SK-N-SH treated with all-trans-retinoic acid at 6 μM for 48 hours (cell line): ENCODE measurements at regions not wholly inside any gene's neighbourhood (a gene's known extent, or its start where the extent isn't known, plus 50 kb on each side); places are given as distances from the start of the nearest gene placed in this dataset.

Source experiments
- ATAC-seq: fragments of 200-7000 bp; cut with Tn5 transposase; 3 replicates; pipeline ENCODE4 v1.9.1; 2020; ENCODE audit warnings: mild to moderate bottlenecking, moderate library complexity
- ARNTL ChIP-seq: fragments of 450-650 bp; formaldehyde crosslinking; IDR thresholded peaks from 2 replicates; pipeline ENCODE4 v1.5.0; 2020; ENCODE audit warnings: low read depth, mild to moderate bottlenecking, moderate library complexity, borderline replicate concordance
- BACH2 ChIP-seq: fragments of 250-450 bp; sonication (Bioruptor Pico); IDR thresholded peaks from 2 replicates; pipeline ENCODE4 v1.9.0; 2021; ENCODE audit warnings: mild to moderate bottlenecking, borderline replicate concordance
- CREB5 ChIP-seq: fragments of 250-450 bp; sonication (Bioruptor Pico); IDR thresholded peaks from 2 replicates; pipeline ENCODE4 v1.5.1; 2020; ENCODE audit warnings: low read depth, mild to moderate bottlenecking, moderate library complexity
- CSDC2 ChIP-seq: fragments of 250-450 bp; sonication (Bioruptor Pico); IDR thresholded peaks from 2 replicates; pipeline ENCODE4 v1.5.0; 2020; ENCODE audit warnings: mild to moderate bottlenecking, moderate library complexity
- ESRRG ChIP-seq: fragments of 250-450 bp; sonication (Bioruptor Pico); IDR thresholded peaks from 2 replicates; pipeline ENCODE4 v1.6.1; 2021; ENCODE audit warnings: mild to moderate bottlenecking
- GLIS3 ChIP-seq: fragments of 250-450 bp; sonication (Bioruptor Pico); IDR thresholded peaks from 2 replicates; pipeline ENCODE4 v1.5.0; 2020; ENCODE audit warnings: mild to moderate bottlenecking, moderate library complexity
- ISL1 ChIP-seq: fragments of 250-450 bp; sonication (Bioruptor Pico); IDR thresholded peaks from 2 replicates; pipeline ENCODE4 v2.1.2; 2022; ENCODE audit warnings: mild to moderate bottlenecking, moderate library complexity
- OSR1 ChIP-seq: fragments of 250-450 bp; sonication (Bioruptor Pico); IDR thresholded peaks from 2 replicates; pipeline ENCODE4 v1.8.0; 2022; ENCODE audit warnings: moderate library complexity, mild to moderate bottlenecking, inconsistent platforms
- POU6F1 ChIP-seq: fragments of 250-450 bp; sonication (Bioruptor Pico); IDR thresholded peaks from 2 replicates; pipeline ENCODE4 v1.8.0; 2021; ENCODE audit warnings: low read depth, mild to moderate bottlenecking, moderate library complexity, borderline replicate concordance
- PPARA ChIP-seq: fragments of 250-450 bp; sonication (Bioruptor Pico); IDR thresholded peaks from 2 replicates; pipeline ENCODE4 v1.5.0; 2020; ENCODE audit warnings: mild to moderate bottlenecking, borderline replicate concordance
- RARB ChIP-seq: fragments of 250-450 bp; sonication (Bioruptor Pico); IDR thresholded peaks from 2 replicates; pipeline ENCODE4 v1.8.0; 2021; ENCODE audit warnings: mild to moderate bottlenecking, moderate library complexity
- SNAI2 ChIP-seq: fragments of 250-450 bp; sonication (Bioruptor Pico); IDR thresholded peaks from 2 replicates; pipeline ENCODE4 v1.5.0; 2020; ENCODE audit warnings: mild to moderate bottlenecking, moderate library complexity
- TCF4 ChIP-seq: fragments of 250-450 bp; sonication (Bioruptor Pico); IDR thresholded peaks from 2 replicates; pipeline ENCODE4 v1.8.0; 2021; ENCODE audit warnings: mild to moderate bottlenecking, moderate library complexity, borderline replicate concordance
- TOX ChIP-seq: fragments of 250-450 bp; sonication (Bioruptor Pico); IDR thresholded peaks from 2 replicates; pipeline ENCODE4 v1.8.0; 2021; ENCODE audit warnings: mild to moderate bottlenecking, moderate library complexity, borderline replicate concordance
- TSHZ2 ChIP-seq: fragments of 250-450 bp; sonication (Bioruptor Pico); IDR thresholded peaks from 2 replicates; pipeline ENCODE4 v1.5.0; 2020; ENCODE audit warnings: mild to moderate bottlenecking, moderate library complexity
- ZC3H10 ChIP-seq: fragments of 250-450 bp; sonication (Bioruptor Pico); IDR thresholded peaks from 2 replicates; pipeline ENCODE4 v1.5.1; 2021; ENCODE audit warnings: mild to moderate bottlenecking, moderate library complexity
- ZFP3 ChIP-seq: fragments of 250-450 bp; sonication (Bioruptor Pico); IDR thresholded peaks from 2 replicates; pipeline ENCODE4 v1.5.0; 2020; ENCODE audit warnings: mild to moderate bottlenecking, moderate library complexity
- ZFP30 ChIP-seq: fragments of 450-650 bp; formaldehyde crosslinking; IDR thresholded peaks from 2 replicates; pipeline ENCODE4 v1.5.0; 2022; ENCODE audit warnings: mild to moderate bottlenecking, moderate library complexity
- ZNF565 ChIP-seq: fragments of 450-650 bp; formaldehyde crosslinking; conservative IDR thresholded peaks from 2 replicates; pipeline ENCODE4 v1.5.0; 2020; ENCODE audit warnings: low read depth, mild to moderate bottlenecking, moderate library complexity
- ZNF70 ChIP-seq: fragments of 450-650 bp; formaldehyde crosslinking; IDR thresholded peaks from 2 replicates; pipeline ENCODE4 v1.5.0; 2020; ENCODE audit warnings: mild to moderate bottlenecking, moderate library complexity
- ZNF8 ChIP-seq: fragments of 450-650 bp; formaldehyde crosslinking; IDR thresholded peaks from 2 replicates; pipeline ENCODE4 v1.5.0; 2020; ENCODE audit warnings: mild to moderate bottlenecking, moderate library complexity
- TF ChIP-seq, protein P1 (sequence below): fragments of 250-450 bp; sonication (Bioruptor Pico); IDR thresholded peaks from 2 replicates; pipeline ENCODE4 v1.5.1; 2021; ENCODE audit warnings: mild to moderate bottlenecking, moderate library complexity
- TF ChIP-seq, protein P2 (sequence below): fragments of 250-450 bp; sonication (Bioruptor Pico); IDR thresholded peaks from 2 replicates; pipeline ENCODE4 v1.8.0; 2020; ENCODE audit warnings: mild to moderate bottlenecking, moderate library complexity, borderline replicate concordance

DNA sequence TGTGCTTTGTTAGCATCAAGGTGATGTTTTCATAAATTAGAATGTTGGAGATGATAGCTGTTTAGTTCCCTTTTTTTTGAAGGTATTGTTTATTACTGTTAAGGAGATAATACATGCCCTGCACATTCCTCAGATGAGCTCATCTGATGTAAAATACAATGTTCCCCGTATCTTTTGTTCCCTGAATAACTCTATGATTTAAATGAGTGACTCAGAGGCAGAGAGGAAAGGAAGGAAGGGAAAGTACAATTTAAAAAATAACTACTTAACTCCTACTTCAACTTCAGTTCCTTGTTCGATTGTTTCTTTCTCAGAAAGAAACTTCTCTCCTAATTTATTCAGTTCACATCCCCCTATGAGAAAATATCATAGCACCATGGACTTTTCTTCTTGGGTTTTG lies 208.7 kb downstream of the KCNE4 start:
- ATAC-seq, result peak; percentile 52
- TF ChIP-seq ZFP3 (peak; percentile 92), CREB5 (CRISPR knock-in tag) (peak; percentile 80; the same call in 1 of the 2 replicates), ZFP30 (CRISPR knock-in tag) (no peak), ISL1 (CRISPR knock-in tag) (peak; percentile 76)
- TF ChIP-seq, protein P1, sequence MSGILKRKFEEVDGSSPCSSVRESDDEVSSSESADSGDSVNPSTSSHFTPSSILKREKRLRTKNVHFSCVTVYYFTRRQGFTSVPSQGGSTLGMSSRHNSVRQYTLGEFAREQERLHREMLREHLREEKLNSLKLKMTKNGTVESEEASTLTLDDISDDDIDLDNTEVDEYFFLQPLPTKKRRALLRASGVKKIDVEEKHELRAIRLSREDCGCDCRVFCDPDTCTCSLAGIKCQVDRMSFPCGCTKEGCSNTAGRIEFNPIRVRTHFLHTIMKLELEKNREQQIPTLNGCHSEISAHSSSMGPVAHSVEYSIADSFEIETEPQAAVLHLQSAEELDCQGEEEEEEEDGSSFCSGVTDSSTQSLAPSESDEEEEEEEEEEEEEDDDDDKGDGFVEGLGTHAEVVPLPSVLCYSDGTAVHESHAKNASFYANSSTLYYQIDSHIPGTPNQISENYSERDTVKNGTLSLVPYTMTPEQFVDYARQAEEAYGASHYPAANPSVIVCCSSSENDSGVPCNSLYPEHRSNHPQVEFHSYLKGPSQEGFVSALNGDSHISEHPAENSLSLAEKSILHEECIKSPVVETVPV (CRISPR knock-in tag), result no peak

- TF ChIP-seq ZNF8 (CRISPR knock-in tag) (no peak), ZNF70 (CRISPR knock-in tag) (no peak), ESRRG (no peak), ISL1 (CRISPR knock-in tag) (peak; percentile 95), BACH2 (CRISPR knock-in tag) (no peak), SNAI2 (CRISPR knock-in tag) (no peak), RARB (CRISPR knock-in tag) (peak; percentile 58; the same call in 1 of the 2 replicates), ZNF565 (CRISPR knock-in tag) (no peak), ZC3H10 (peak; percentile 60; the same call in 1 of the 2 replicates), ZFP3 (no peak), GLIS3 (peak; percentile 56; the same call in 1 of the 2 replicates), POU6F1 (CRISPR knock-in tag) (0 out of 2 replicates have a peak, but pooled peaks have one; percentile 39), ZFP30 (CRISPR knock-in tag) (no peak), TOX (CRISPR knock-in tag) (peak; percentile 87), ARNTL (CRISPR knock-in tag) (no peak), PPARA (CRISPR knock-in tag) (no peak), CSDC2 (CRISPR knock-in tag) (peak; percentile 37; the same call in 1 of the 2 replicates), CREB5 (CRISPR knock-in tag) (peak; percentile 80), TSHZ2 (no peak), TCF4 (CRISPR knock-in tag) (peak; percentile 14; the same call in 1 of the 2 replicates), OSR1 (CRISPR knock-in tag) (no peak)
- TF ChIP-seq, protein P1 (CRISPR knock-in tag), result no peak
- TF ChIP-seq, protein P2, sequence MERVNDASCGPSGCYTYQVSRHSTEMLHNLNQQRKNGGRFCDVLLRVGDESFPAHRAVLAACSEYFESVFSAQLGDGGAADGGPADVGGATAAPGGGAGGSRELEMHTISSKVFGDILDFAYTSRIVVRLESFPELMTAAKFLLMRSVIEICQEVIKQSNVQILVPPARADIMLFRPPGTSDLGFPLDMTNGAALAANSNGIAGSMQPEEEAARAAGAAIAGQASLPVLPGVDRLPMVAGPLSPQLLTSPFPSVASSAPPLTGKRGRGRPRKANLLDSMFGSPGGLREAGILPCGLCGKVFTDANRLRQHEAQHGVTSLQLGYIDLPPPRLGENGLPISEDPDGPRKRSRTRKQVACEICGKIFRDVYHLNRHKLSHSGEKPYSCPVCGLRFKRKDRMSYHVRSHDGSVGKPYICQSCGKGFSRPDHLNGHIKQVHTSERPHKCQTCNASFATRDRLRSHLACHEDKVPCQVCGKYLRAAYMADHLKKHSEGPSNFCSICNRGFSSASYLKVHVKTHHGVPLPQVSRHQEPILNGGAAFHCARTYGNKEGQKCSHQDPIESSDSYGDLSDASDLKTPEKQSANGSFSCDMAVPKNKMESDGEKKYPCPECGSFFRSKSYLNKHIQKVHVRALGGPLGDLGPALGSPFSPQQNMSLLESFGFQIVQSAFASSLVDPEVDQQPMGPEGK, result peak; percentile 46; the same call in 1 of the 2 replicates
- peak; percentile 96 for ATAC-seq
Measured at GRCh38 chr2:223262946-223263345, 211.0 kb downstream of the KCNE4 start.
